ENCODE measurements at regions not wholly inside any gene's neighbourhood (a gene's known extent, or its start where the extent isn't known, plus 50 kb on each side); places are given as distances from the start of the nearest gene placed in this dataset.
"Not testable (repeated sequence)": the region's sequence is repeated elsewhere in the genome, so short reads cannot be mapped to it uniquely, and the experiment has no call there.

DNA sequence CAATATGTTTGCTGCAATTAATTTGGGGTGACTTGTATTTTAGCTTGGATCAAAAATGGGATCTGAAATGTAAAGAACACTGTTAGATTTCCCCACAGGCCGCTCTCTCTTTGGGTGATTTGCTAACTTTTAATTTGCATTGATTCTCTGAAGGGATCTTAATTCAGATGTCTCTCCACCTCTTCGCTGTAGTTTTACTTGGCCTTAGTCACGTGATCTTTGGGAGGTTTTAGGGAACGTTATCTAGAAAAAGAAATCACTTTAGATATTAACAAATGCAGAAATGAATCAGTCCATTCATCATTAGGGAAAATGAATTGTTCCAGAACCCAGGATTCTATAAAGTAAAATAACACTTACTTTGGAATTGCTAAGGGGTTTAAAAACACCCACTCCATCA lies 390.2 kb downstream of the THBS2 start:
- Histone ChIP-seq H3K27me3 (ENCODE audit: low read depth) (no peaks in the 10 kb centered on the region), H3K4me3 (no peak overlapping the region), H3K4me1 (no peaks in the 10 kb centered on the region), H3K9me3 (no peaks in the 10 kb centered on the region), H3K36me3 (replicated peaks) (no peaks in the 10 kb centered on the region)
- in situ Hi-C loops (cut with MboI; ENCODE audit: low sequenced_read_pairs), result no loop called here
- no peak for DNase-seq (ENCODE audit: low spot score in 2 of 2)

DNA sequence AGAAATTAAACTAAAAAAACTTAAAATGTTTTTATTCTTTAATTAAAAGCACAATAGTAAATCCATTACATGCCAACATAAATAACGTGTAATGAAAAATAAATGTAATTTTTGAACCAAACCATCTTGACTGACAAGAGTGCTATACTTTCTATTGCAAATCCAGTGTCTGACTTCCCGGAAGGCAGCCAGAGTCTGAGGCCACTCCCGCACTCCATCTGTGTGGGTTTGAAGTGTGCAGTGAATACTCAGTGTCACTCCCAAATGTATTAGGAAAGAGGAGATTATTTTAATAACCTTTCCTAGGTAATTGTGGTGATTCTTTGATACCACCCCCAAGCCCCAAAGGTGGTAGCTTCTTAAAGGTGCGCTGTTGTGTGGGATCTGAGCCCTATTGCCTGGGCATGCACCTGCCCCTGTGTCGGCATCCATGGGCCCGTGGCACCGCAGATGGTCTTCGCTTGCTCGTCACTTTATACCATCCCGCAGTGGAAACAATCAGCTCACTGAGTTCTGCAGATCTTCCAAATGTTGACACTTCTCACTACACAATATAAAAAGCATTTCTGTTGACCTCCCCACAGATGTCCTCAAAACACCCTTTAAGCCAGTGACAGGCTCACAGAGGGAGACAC lies 391.2 kb downstream of the THBS2 start:
- no peak overlapping the region for H3K4me3 ChIP-seq
- H3K27me3 ChIP-seq (ENCODE audit: low read depth), result no peaks in the 10 kb centered on the region
- H3K36me3 ChIP-seq (replicated peaks), result no peaks in the 10 kb centered on the region
- H3K4me1 ChIP-seq, result no peaks in the 10 kb centered on the region
- DNase-seq (ENCODE audit: low spot score in 2 of 2), result no peak
- in situ Hi-C loops (cut with MboI; ENCODE audit: low sequenced_read_pairs), result no loop called here
- H3K9me3 ChIP-seq, result no peaks in the 10 kb centered on the region

DNA sequence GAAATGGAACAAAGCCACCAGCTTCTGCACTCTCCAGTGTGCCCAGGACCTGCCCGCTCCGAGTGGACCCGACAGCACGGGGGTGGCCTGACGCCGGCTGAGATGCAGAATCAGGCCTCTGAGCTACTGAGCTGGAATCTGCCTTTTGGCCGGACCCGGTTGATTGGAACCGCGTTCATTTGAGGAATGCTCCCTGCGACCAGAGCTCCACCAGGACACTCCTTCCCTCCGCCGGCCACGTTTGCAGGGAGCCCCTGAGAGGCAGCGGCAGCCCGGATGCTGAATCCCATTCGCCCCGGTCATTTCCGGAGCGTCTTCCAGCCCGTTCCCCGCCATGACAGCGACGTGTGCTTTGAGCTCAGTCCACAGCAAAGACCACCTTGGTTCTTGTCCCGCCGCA lies 392.7 kb downstream of the THBS2 start:
- H3K4me3 ChIP-seq, result no peak overlapping the region
- in situ Hi-C loops (cut with MboI; ENCODE audit: low sequenced_read_pairs), result no loop called here
- no peak for DNase-seq (ENCODE audit: low spot score in 2 of 2)
- no peaks in the 10 kb centered on the region for H3K27me3 ChIP-seq (ENCODE audit: low read depth)
- H3K4me1 ChIP-seq, result no peaks in the 10 kb centered on the region
- H3K9me3 ChIP-seq, result no peaks in the 10 kb centered on the region
- H3K36me3 ChIP-seq (replicated peaks), result no peaks in the 10 kb centered on the region

DNA sequence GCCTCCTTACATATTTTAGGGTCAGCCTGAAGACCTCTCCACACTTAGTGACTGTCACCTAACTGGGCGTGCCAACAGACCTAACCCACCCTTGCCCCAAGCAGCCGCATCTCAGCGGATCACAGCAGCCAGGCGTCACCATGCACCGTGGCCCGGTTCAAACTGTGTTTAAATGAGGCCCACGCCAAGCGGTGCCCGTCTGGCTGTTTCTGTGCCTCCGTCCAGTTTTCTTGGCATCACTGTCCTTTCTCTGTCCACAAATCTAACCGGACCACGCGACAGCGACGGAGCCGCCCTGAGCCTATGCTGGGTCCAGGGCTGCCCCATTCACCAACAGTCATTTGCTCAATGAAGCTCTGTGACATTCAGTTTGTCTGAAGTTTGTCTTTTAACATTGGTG lies 393.3 kb downstream of the THBS2 start:
- Histone ChIP-seq H3K4me3 (no peak overlapping the region), H3K9me3 (no peaks in the 10 kb centered on the region), H3K36me3 (replicated peaks) (no peaks in the 10 kb centered on the region), H3K27me3 (ENCODE audit: low read depth) (no peaks in the 10 kb centered on the region), H3K4me1 (no peaks in the 10 kb centered on the region)
- no peak for DNase-seq (ENCODE audit: low spot score in 2 of 2)
- in situ Hi-C loops (cut with MboI; ENCODE audit: low sequenced_read_pairs), result no loop called here

DNA sequence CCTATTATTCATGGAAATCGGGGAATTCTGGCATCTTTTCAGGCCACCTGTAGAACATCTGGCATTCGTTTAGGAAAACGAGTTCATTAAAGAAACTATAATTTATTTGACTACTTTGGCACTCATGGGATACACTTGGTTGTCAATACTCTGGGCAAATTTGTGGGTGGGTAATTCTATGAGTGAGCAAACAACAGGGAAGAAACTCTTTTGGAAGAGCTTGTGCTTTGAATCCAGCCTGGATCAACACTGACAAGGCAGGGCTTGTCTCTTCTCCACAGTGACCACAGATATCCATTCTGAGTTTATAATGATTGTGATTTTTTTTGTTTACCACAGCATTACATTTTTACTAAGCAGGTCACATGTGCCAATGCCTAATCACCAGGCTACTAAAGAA lies 394.7 kb downstream of the THBS2 start:
- in situ Hi-C loops (cut with MboI; ENCODE audit: low sequenced_read_pairs), result no loop called here
- no peaks in the 10 kb centered on the region for H3K9me3 ChIP-seq
- no peak for DNase-seq (ENCODE audit: low spot score in 2 of 2)
- H3K4me1 ChIP-seq, result no peaks in the 10 kb centered on the region
- no peaks in the 10 kb centered on the region for H3K36me3 ChIP-seq (replicated peaks)
- H3K4me3 ChIP-seq, result no peak overlapping the region
- no peaks in the 10 kb centered on the region for H3K27me3 ChIP-seq (ENCODE audit: low read depth)

DNA sequence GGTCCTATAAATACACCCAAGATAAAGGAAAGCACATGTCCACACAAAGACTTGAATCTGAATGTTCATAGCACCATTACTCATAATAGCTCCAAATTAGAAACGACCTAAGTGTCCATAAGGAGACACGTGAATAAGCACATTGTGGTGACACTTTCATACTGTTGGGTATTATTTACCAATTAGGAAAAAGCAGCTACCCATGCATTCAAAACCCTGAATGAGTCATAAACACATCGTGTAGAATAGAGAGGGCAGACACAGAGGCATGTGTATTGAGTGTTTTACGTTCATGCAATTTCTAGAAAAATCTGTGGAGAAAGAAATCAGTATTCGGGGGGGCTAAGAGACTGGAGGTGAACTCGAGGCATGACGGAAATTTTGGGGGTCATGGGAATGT lies 396.7 kb downstream of the THBS2 start:
- no peak overlapping the region for H3K4me3 ChIP-seq

DNA sequence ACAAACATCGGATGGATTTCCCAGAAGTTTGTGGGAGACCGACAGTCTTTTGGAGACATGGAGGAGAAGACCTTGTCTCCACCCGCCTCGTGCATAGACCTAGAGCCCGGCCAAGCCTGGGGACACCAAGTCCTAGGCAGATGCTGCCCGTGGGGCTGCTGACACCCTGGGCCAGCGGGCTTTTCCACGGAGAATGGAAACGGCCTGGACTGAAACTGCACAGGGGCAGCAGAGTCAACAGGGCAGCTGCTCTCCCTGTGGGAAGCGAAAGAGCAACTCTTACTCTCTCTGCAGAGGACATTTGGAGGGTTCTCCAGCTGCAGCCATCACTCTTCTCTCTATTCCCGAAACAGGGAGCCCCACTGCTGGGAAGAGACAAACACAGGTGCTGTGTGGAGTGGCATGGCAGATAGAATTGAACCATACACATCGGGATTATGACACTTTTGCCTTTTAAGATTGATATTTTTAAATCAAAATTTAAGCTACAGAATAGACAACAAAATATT lies 401.2 kb downstream of the THBS2 start:
- no peaks in the 10 kb centered on the region for H3K4me1 ChIP-seq
- in situ Hi-C loops (cut with MboI; ENCODE audit: low sequenced_read_pairs), result no loop called here
- no peaks in the 10 kb centered on the region for H3K9me3 ChIP-seq
- no peak for DNase-seq (ENCODE audit: low spot score in 2 of 2)
- H3K27me3 ChIP-seq (ENCODE audit: low read depth), result no peaks in the 10 kb centered on the region
- H3K36me3 ChIP-seq (replicated peaks), result no peaks in the 10 kb centered on the region
- no peak overlapping the region for H3K4me3 ChIP-seq

More for the DNA sequence above, 396.7 kb downstream of the THBS2 start:
- Histone ChIP-seq H3K4me1 (no peaks in the 10 kb centered on the region), H3K27me3 (ENCODE audit: low read depth) (no peaks in the 10 kb centered on the region), H3K36me3 (replicated peaks) (no peaks in the 10 kb centered on the region), H3K9me3 (no peaks in the 10 kb centered on the region)
- no peak for DNase-seq (ENCODE audit: low spot score in 2 of 2)
- in situ Hi-C loops (cut with MboI; ENCODE audit: low sequenced_read_pairs), result no loop called here

DNA sequence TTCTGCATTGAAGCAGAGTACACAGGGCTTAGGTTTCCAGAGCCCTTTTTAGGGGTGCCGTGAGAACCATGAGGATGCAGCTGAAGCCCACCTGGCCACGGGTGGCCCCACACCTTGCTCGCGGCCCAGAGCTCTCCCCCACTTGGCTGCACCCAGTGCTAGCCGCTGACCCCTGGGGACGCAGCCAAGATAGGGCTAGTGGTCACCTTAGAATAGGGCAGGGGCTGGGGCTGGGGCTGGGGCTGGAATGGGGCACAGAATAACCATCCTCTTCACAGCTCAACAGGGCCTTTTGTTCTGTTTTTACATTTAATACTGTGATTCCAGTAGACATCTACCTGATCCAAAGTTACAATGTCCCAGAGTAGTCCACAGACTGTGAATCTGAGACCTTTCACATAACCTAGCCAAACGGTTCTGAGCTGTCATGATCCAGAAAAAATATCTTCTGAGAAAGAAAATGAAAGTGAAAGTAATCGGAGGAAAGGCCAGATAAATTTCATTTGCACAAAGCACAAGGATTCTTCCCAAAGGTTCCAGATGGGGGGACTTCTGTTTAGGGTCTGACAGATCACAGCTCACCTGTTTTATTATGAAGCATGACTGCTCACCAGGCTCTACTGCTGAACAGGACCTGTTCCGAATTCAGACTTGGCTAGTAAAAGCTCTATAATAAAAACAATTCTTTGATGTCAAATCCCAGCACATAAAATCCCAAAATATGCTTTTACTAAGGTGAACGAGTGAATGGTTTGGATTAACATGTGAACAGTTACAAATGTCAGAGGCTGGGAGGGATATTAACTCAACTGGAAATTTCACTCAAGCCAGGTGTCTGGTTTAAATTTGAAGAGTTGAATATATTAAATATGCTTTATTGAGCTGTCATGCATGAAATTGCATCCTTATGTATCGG lies 401.9 kb downstream of the THBS2 start:
- no peak for DNase-seq (ENCODE audit: low spot score in 2 of 2)
- H3K36me3 ChIP-seq (replicated peaks), result no peaks in the 10 kb centered on the region
- in situ Hi-C loops (cut with MboI; ENCODE audit: low sequenced_read_pairs), result no loop called here
- no peaks in the 10 kb centered on the region for H3K9me3 ChIP-seq
- no peak overlapping the region for H3K4me3 ChIP-seq
- no peaks in the 10 kb centered on the region for H3K4me1 ChIP-seq
- H3K27me3 ChIP-seq (ENCODE audit: low read depth), result no peaks in the 10 kb centered on the region

DNA sequence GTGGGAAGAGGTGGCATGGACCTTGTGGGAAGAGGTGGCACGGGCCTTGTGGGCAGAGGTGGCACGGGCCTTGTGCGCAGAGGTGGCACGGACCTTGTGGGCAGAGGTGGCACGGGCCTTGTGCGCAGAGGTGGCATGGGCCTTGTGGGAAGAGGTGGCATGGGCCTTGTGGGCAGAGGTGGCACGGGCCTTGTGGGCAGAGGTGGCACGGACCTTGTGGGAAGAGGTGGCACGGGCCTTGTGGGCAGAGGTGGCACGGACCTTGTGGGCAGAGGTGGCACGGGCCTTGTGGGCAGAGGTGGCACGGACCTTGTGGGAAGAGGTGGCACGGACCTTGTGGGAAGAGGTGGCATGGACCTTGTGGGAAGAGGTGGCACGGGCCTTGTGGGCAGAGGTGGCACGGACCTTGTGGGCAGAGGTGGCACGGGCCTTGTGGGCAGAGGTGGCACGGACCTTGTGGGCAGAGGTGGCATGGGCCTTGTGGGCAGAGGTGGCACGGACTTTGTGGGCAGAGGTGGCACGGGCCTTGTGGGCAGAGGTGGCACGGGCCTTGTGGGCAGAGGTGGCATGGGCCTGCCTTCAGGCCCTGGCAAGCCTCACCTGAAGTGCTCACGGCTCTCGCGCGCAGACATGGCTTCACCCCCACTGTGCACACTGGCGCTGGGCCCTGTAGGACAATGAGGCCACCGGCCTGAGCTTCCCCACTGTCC lies 403.5 kb downstream of the THBS2 start:
- in situ Hi-C loops (cut with MboI; ENCODE audit: low sequenced_read_pairs); H3K9me3 ChIP-seq; H3K4me3 ChIP-seq: not testable (repeated sequence)

DNA sequence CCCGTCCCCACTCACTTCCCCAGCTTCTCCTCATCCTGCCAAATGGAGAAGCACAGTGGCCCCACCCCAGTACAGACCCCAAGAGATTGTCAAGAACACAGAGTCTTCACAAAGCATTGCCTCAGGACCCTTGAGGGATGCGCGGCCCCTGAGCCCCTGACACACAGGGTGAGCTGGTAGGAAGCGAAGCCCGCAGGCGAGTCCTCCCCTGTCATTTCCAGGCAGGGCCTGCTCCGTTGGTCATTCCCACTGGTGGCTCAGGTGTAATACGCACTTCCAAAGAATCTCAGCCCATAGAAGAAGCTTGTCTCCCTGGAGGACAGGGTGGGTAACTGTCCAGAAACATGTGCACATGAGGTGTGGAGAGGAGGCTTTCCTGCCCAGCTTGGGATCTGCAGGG lies 404.2 kb downstream of the THBS2 start:
- Histone ChIP-seq H3K4me3 (no peak overlapping the region), H3K9me3 (no peaks in the 10 kb centered on the region), H3K27me3 (ENCODE audit: low read depth) (no peaks in the 10 kb centered on the region), H3K4me1 (no peaks in the 10 kb centered on the region), H3K36me3 (replicated peaks) (no peaks in the 10 kb centered on the region)
- DNase-seq (ENCODE audit: low spot score in 2 of 2), result no peak
- in situ Hi-C loops (cut with MboI; ENCODE audit: low sequenced_read_pairs), result no loop called here

More for the DNA sequence above, 403.5 kb downstream of the THBS2 start:
- H3K4me1 ChIP-seq; H3K27me3 ChIP-seq (ENCODE audit: low read depth); H3K36me3 ChIP-seq (replicated peaks); DNase-seq (ENCODE audit: low spot score in 2 of 2): not testable (repeated sequence)

DNA sequence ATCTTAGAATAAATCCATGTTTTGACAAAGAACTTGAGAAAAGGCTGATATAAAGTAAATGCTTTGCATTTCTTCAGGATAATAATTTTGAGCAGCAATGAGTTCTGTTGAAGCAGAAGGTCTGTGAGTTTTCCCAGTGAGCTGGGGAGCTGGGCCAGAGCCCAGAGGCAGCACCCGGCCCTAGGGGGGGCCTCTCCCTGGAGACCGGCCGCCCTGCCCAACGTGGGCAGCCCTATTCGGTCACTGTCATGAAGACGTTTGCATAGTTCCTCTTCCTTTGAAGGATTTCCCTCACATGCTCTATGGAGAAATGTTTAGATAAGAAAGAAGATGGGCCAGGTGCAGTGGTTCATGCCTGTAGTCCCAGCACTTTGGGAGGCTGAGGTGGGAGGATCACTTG lies 404.8 kb downstream of the THBS2 start:
- Histone ChIP-seq H3K9me3 (no peaks in the 10 kb centered on the region), H3K4me3 (no peak overlapping the region), H3K27me3 (ENCODE audit: low read depth) (no peaks in the 10 kb centered on the region), H3K36me3 (replicated peaks) (no peaks in the 10 kb centered on the region), H3K4me1 (no peaks in the 10 kb centered on the region)
- DNase-seq (ENCODE audit: low spot score in 2 of 2), result no peak
- in situ Hi-C loops (cut with MboI; ENCODE audit: low sequenced_read_pairs), result no loop called here

DNA sequence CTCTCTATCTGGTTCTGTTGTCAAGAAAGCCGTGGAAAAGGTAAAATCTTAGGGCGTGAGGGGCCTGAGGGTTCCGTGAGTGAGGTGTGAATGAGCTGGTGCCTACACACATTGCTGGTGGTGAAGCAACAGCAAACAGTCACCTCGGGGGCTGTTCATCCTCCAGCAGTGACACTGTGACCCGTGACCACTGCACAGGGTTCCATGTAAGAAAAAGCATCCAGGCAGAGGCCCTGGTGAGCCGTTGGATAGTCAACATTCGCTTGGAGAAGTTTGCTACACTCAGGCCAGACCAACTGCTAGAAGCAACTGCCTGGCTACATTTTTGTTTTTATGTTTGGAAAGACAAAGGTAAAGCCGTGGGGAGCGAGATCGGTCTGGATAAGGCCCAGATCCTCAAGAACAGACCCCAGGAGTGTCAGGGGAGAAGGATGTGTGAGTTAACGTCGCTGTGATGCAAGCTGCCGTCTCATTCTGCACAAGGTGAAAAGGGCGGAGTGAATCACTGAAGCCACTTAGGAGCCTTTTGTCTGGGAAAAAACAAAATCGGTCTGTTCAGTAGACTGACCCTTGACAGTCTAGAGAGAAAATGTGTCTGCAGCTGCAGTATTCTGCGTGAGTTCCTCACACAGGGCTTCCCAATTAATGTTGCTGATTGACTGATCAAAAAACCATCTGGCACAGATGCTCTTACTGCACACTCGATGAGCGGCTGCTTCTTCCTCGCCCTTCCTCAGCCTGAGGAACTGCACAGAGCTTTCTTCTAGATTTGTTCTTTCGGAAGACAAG lies 404.0 kb downstream of the SMOC2 start:
- no peaks in the 10 kb centered on the region for H3K27me3 ChIP-seq (ENCODE audit: low read depth)
- no peak for DNase-seq (ENCODE audit: low spot score in 2 of 2)
- H3K36me3 ChIP-seq (replicated peaks), result no peaks in the 10 kb centered on the region
- H3K4me1 ChIP-seq, result no peaks in the 10 kb centered on the region
- in situ Hi-C loops (cut with MboI; ENCODE audit: low sequenced_read_pairs), result no loop called here
- no peak overlapping the region for H3K4me3 ChIP-seq
- no peaks in the 10 kb centered on the region for H3K9me3 ChIP-seq

DNA sequence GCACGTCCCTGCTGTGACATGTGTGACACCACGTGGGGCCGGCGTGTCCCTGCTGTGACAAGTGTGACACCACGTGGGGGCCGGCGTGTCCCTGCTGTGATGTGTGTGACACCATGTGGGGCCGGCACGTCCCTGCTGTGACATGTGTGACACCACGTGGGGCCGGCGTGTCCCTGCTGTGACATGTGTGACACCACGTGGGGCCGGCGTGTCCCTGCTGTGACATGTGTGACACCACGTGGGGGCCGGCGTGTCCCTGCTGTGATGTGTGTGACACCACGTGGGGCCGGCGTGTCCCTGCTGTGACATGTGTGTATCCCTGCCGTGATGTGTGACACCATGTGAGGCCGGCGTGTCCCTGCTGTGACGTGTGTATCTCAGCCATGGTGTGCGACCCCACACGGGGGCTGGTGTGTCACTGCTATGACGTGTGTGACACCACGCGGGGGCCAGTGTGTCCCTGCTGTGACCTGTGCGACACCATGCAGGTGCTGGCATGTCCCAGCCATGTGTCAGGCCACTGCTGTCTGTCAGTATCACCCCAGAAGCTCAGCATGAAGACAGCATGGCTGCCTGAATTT lies 401.7 kb downstream of the SMOC2 start:
- H3K36me3 ChIP-seq (replicated peaks); H3K4me3 ChIP-seq; DNase-seq (ENCODE audit: low spot score in 2 of 2); H3K9me3 ChIP-seq; H3K27me3 ChIP-seq (ENCODE audit: low read depth); in situ Hi-C loops (cut with MboI; ENCODE audit: low sequenced_read_pairs); H3K4me1 ChIP-seq: not testable (repeated sequence)

All from HAP-1 (cell line).